ENCODE measurements at regions not wholly inside any gene's neighbourhood (a gene's known extent, or its start where the extent isn't known, plus 50 kb on each side); places are given as distances from the start of the nearest gene placed in this dataset.

GRCh38 chr12:127300753-127301152 lies 966.2 kb upstream of the TMEM132C start:
- TF ChIP-seq, protein P1, sequence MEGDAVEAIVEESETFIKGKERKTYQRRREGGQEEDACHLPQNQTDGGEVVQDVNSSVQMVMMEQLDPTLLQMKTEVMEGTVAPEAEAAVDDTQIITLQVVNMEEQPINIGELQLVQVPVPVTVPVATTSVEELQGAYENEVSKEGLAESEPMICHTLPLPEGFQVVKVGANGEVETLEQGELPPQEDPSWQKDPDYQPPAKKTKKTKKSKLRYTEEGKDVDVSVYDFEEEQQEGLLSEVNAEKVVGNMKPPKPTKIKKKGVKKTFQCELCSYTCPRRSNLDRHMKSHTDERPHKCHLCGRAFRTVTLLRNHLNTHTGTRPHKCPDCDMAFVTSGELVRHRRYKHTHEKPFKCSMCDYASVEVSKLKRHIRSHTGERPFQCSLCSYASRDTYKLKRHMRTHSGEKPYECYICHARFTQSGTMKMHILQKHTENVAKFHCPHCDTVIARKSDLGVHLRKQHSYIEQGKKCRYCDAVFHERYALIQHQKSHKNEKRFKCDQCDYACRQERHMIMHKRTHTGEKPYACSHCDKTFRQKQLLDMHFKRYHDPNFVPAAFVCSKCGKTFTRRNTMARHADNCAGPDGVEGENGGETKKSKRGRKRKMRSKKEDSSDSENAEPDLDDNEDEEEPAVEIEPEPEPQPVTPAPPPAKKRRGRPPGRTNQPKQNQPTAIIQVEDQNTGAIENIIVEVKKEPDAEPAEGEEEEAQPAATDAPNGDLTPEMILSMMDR (IDR thresholded peaks at IDR 0.05; ENCODE audit: low read length) = no peak
- TF ChIP-seq EZH2 (IDR thresholded peaks at IDR 0.05; ENCODE audit: borderline replicate concordance, low read length) = no peak
